ENCODE measurements at regions not wholly inside any gene's neighbourhood (a gene's known extent, or its start where the extent isn't known, plus 50 kb on each side); places are given as distances from the start of the nearest gene placed in this dataset.

GRCh38 chr3:181455276-181455675 is 256.4 kb upstream of the SOX2 start:
- TF ChIP-seq POLR2A (IDR thresholded peaks at IDR 0.05), result no peak
- no peak for TF ChIP-seq CTCF (IDR thresholded peaks at IDR 0.05)
- Histone ChIP-seq H3K9me3 (no peaks in the 10 kb centered on the region), H3K36me3 (replicated peaks in 1 of 2; ENCODE audit: insufficient read depth in 1 of 2, low read depth in 2 of 2) (no peaks in the 10 kb centered on the region), H3K27me3 (no peaks in the 10 kb centered on the region), H3K27ac (no peak overlapping the region), H3K4me1 (no peaks in the 10 kb centered on the region), H3K4me3 (no peak overlapping the region)
- intact Hi-C loops (cut with DNase I), result no loop called here
- ATAC-seq (no peak), DNase-seq (no peak)
- WGBS, 2 donors, result 3 to 5% methylated on average over 1 of the region's 1 CpG

- WGBS, 2 donors, result 57 to 62% methylated on average over 6 of the region's 6 CpGs
- ATAC-seq (no peak), DNase-seq (no peak)
- no peak overlapping the region for H3K27ac ChIP-seq
- H3K4me1 ChIP-seq, result no peaks in the 10 kb centered on the region
- no peak for TF ChIP-seq CTCF (IDR thresholded peaks at IDR 0.05)
- no peak for TF ChIP-seq POLR2A (IDR thresholded peaks at IDR 0.05)
- no peaks in the 10 kb centered on the region for H3K27me3 ChIP-seq
- intact Hi-C loops (cut with DNase I), result no loop called here
- H3K4me3 ChIP-seq, result no peak overlapping the region
- H3K36me3 ChIP-seq (replicated peaks in 1 of 2; ENCODE audit: insufficient read depth in 1 of 2, low read depth in 2 of 2), result no peaks in the 10 kb centered on the region
- H3K9me3 ChIP-seq, result no peaks in the 10 kb centered on the region
Observed at GRCh38 chr3:181454451-181455027, 257.2 kb upstream of the SOX2 start.

GRCh38 chr3:181446741-181447140 is 265.0 kb upstream of the SOX2 start:
- intact Hi-C loops (cut with DNase I), result no loop called here
- Histone ChIP-seq H3K36me3 (replicated peaks in 1 of 2; ENCODE audit: insufficient read depth in 1 of 2, low read depth in 2 of 2) (no peaks in the 10 kb centered on the region), H3K27me3 (no peaks in the 10 kb centered on the region), H3K9me3 (no peaks in the 10 kb centered on the region), H3K27ac (no peak overlapping the region), H3K4me3 (no peak overlapping the region), H3K4me1 (no peaks in the 10 kb centered on the region)
- no peak for TF ChIP-seq POLR2A (IDR thresholded peaks at IDR 0.05)
- no peak for TF ChIP-seq CTCF (IDR thresholded peaks at IDR 0.05)
- 49 to 62% methylated on average over 2 of the region's 2 CpGs for WGBS, 2 donors
- ATAC-seq, result no peak
- DNase-seq, result no peak

GRCh38 chr3:181442066-181442465 is 269.7 kb upstream of the SOX2 start:
- intact Hi-C loops (cut with DNase I), result no loop called here
- Histone ChIP-seq H3K9me3 (no peaks in the 10 kb centered on the region), H3K36me3 (replicated peaks in 1 of 2; ENCODE audit: insufficient read depth in 1 of 2, low read depth in 2 of 2) (no peaks in the 10 kb centered on the region), H3K27ac (no peak overlapping the region), H3K4me1 (no peaks in the 10 kb centered on the region), H3K27me3 (no peaks in the 10 kb centered on the region), H3K4me3 (no peak overlapping the region)
- WGBS, 2 donors, result 24 to 42% methylated on average over 3 of the region's 3 CpGs
- no peak for DNase-seq
- no peak for TF ChIP-seq POLR2A (IDR thresholded peaks at IDR 0.05)
- no peak for TF ChIP-seq CTCF (IDR thresholded peaks at IDR 0.05)
- ATAC-seq, result no peak

DNA sequence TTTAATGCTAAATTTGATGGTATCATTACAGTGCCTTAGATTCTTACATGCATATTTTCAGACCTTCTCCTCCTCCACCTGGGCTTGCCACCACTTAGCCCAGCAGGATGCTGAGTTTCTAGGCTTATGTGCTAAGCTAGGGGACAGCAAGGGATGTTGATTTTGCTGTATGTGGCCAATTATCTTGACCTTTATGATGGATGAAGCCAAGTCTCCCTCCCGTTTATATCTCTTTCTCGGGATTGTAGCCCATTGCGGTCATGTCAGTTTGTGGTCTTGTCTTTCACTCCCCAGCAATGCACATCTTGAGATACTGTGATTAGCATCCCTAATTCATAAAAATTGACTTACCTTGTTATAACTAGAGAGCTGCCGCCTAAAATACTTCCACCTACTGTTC is 278.7 kb upstream of the SOX2 start:
- Histone ChIP-seq H3K4me3 (no peak overlapping the region), H3K27ac (no peak overlapping the region), H3K9me3 (no peaks in the 10 kb centered on the region), H3K4me1 (no peaks in the 10 kb centered on the region), H3K36me3 (replicated peaks in 1 of 2; ENCODE audit: insufficient read depth in 1 of 2, low read depth in 2 of 2) (no peaks in the 10 kb centered on the region), H3K27me3 (no peaks in the 10 kb centered on the region)
- DNase-seq, result no peak
- intact Hi-C loops (cut with DNase I), result no loop called here
- WGBS, 2 donors, result 60 to 72% methylated on average over 4 of the region's 4 CpGs
- ATAC-seq, result no peak
- TF ChIP-seq POLR2A (IDR thresholded peaks at IDR 0.05) (no peak), CTCF (IDR thresholded peaks at IDR 0.05) (no peak)

Data from body of pancreas (tissue), 4 donors.